ENCODE measurements at regions not wholly inside any gene's neighbourhood (a gene's known extent, or its start where the extent isn't known, plus 50 kb on each side); places are given as distances from the start of the nearest gene placed in this dataset.

DNA sequence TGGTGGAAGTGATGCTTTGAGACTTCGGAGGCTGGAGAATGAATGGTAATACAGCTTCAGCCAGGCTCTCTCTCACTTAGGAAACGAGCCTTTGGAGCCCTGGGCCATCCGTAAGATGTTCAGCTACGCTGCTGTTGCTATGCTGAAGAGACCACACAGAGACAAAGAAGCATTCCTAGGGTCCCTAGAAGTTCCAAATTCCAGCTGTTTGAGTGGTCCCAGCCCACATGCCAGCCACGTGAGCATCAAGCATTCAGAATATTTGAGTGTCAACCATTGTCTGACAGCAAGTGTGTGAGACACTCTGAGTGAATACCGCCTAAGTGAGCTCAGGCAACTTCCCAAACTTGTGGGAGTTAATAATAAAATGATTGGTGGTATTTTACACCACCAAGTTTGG lies 212.9 kb downstream of the CD47 start:
- TF ChIP-seq, protein P1, sequence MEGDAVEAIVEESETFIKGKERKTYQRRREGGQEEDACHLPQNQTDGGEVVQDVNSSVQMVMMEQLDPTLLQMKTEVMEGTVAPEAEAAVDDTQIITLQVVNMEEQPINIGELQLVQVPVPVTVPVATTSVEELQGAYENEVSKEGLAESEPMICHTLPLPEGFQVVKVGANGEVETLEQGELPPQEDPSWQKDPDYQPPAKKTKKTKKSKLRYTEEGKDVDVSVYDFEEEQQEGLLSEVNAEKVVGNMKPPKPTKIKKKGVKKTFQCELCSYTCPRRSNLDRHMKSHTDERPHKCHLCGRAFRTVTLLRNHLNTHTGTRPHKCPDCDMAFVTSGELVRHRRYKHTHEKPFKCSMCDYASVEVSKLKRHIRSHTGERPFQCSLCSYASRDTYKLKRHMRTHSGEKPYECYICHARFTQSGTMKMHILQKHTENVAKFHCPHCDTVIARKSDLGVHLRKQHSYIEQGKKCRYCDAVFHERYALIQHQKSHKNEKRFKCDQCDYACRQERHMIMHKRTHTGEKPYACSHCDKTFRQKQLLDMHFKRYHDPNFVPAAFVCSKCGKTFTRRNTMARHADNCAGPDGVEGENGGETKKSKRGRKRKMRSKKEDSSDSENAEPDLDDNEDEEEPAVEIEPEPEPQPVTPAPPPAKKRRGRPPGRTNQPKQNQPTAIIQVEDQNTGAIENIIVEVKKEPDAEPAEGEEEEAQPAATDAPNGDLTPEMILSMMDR (IDR thresholded peaks at IDR 0.05; ENCODE audit: extremely low read depth, low read depth, low read length): no peak
- Histone ChIP-seq H3K27me3 (ENCODE audit: insufficient read depth, low read length) (peaks cover 4% of the 10 kb centered on the region), H3K4me3 (ENCODE audit: insufficient read depth, low read length) (no peak overlapping the region), H3K9me3 (ENCODE audit: low read depth, low read length) (no peaks in the 10 kb centered on the region), H3K36me3 (ENCODE audit: insufficient read depth, low read length) (no peaks in the 10 kb centered on the region), H4K20me1 (ENCODE audit: insufficient read depth, low read length) (no peaks in the 10 kb centered on the region), H3K4me2 (ENCODE audit: insufficient read depth, low read length) (no peak overlapping the region), H3K27ac (ENCODE audit: low read depth, low read length) (no peak overlapping the region), H3K79me2 (ENCODE audit: insufficient read depth, low read length) (no peaks in the 10 kb centered on the region), H2AFZ (ENCODE audit: low read length) (peak overlapping the region; percentile 0), H3K4me1 (ENCODE audit: insufficient read depth, low read length) (no peaks in the 10 kb centered on the region)
- DNase-seq (ENCODE audit: insufficient read length, low spot score, missing footprints): no peak

GRCh38 chr3:107870943-107871638 lies 219.7 kb downstream of the CD47 start:
- DNase-seq (ENCODE audit: insufficient read length, low spot score, missing footprints): no peak
- Histone ChIP-seq H3K79me2 (ENCODE audit: insufficient read depth, low read length) (no peaks in the 10 kb centered on the region), H3K4me1 (ENCODE audit: insufficient read depth, low read length) (no peaks in the 10 kb centered on the region), H3K36me3 (ENCODE audit: insufficient read depth, low read length) (no peaks in the 10 kb centered on the region), H3K9me3 (ENCODE audit: low read depth, low read length) (no peaks in the 10 kb centered on the region), H4K20me1 (ENCODE audit: insufficient read depth, low read length) (no peaks in the 10 kb centered on the region), H3K4me3 (ENCODE audit: insufficient read depth, low read length) (no peak overlapping the region), H3K27me3 (ENCODE audit: insufficient read depth, low read length) (no peaks in the 10 kb centered on the region), H3K27ac (ENCODE audit: low read depth, low read length) (no peak overlapping the region), H2AFZ (ENCODE audit: low read length) (no peak overlapping the region), H3K4me2 (ENCODE audit: insufficient read depth, low read length) (no peak overlapping the region)
- TF ChIP-seq, protein P1 (IDR thresholded peaks at IDR 0.05; ENCODE audit: extremely low read depth, low read depth, low read length): no peak

GRCh38 chr3:107870096-107870495 lies 220.7 kb downstream of the CD47 start:
- no peaks in the 10 kb centered on the region for H3K27me3 ChIP-seq (ENCODE audit: insufficient read depth, low read length)
- H3K4me3 ChIP-seq (ENCODE audit: insufficient read depth, low read length): no peak overlapping the region
- H4K20me1 ChIP-seq (ENCODE audit: insufficient read depth, low read length): no peaks in the 10 kb centered on the region
- H3K79me2 ChIP-seq (ENCODE audit: insufficient read depth, low read length): no peaks in the 10 kb centered on the region
- H3K4me2 ChIP-seq (ENCODE audit: insufficient read depth, low read length): no peak overlapping the region
- TF ChIP-seq, protein P1 (IDR thresholded peaks at IDR 0.05; ENCODE audit: extremely low read depth, low read depth, low read length): no peak
- H2AFZ ChIP-seq (ENCODE audit: low read length): no peak overlapping the region
- DNase-seq (ENCODE audit: insufficient read length, low spot score, missing footprints): no peak
- no peaks in the 10 kb centered on the region for H3K4me1 ChIP-seq (ENCODE audit: insufficient read depth, low read length)
- H3K36me3 ChIP-seq (ENCODE audit: insufficient read depth, low read length): no peaks in the 10 kb centered on the region
- H3K27ac ChIP-seq (ENCODE audit: low read depth, low read length): no peak overlapping the region
- H3K9me3 ChIP-seq (ENCODE audit: low read depth, low read length): no peaks in the 10 kb centered on the region

DNA sequence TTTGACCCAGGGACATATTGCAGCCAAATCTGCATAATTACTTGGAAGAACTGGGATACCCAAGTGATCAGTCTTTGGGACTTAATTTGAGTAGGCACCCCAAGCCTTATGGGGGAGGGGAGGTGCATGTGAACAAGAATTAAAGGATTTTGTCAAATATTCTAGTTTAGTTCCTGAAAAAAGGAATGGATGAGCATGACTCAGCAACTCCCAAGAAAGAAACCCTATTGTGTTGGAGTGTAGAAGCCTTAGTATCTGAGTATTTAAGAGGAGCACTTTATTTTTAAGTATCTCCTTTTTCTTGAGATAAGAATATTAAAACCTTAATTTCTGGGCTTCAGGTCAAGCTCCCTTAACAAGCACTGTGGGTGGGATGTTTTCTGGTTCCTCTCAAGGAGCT lies 222.4 kb downstream of the CD47 start:
- Histone ChIP-seq H3K4me2 (ENCODE audit: insufficient read depth, low read length) (no peak overlapping the region), H3K36me3 (ENCODE audit: insufficient read depth, low read length) (no peaks in the 10 kb centered on the region), H3K4me1 (ENCODE audit: insufficient read depth, low read length) (no peaks in the 10 kb centered on the region), H3K79me2 (ENCODE audit: insufficient read depth, low read length) (no peaks in the 10 kb centered on the region), H3K27ac (ENCODE audit: low read depth, low read length) (no peak overlapping the region), H3K9me3 (ENCODE audit: low read depth, low read length) (no peaks in the 10 kb centered on the region), H3K4me3 (ENCODE audit: insufficient read depth, low read length) (no peak overlapping the region), H2AFZ (ENCODE audit: low read length) (no peak overlapping the region), H4K20me1 (ENCODE audit: insufficient read depth, low read length) (no peaks in the 10 kb centered on the region), H3K27me3 (ENCODE audit: insufficient read depth, low read length) (peaks cover 5% of the 10 kb centered on the region)
- peak; percentile 9 for DNase-seq (ENCODE audit: insufficient read length, low spot score, missing footprints)
- TF ChIP-seq, protein P1 (IDR thresholded peaks at IDR 0.05; ENCODE audit: extremely low read depth, low read depth, low read length): no peak

Data from osteoblast (primary cell).